ENCODE measurements at regions not wholly inside any gene's neighbourhood (a gene's known extent, or its start where the extent isn't known, plus 50 kb on each side); places are given as distances from the start of the nearest gene placed in this dataset.

- peaks cover 28% of the 10 kb centered on the region for H3K4me1 ChIP-seq
- no peak for DNase-seq
Measured at GRCh38 chr11:8758619-8759169, 76.1 kb downstream of the RPL27A start.

GRCh38 chr11:8759634-8760033 lies 77.0 kb downstream of the RPL27A start:
- ATAC-seq (peak; percentile 36), DNase-seq (no peak)
- intact Hi-C loops (cut with DNase I): no loop called here
- no peaks in the 10 kb centered on the region for H3K9me3 ChIP-seq
- peaks cover 28% of the 10 kb centered on the region for H3K4me1 ChIP-seq
- no peaks in the 10 kb centered on the region for H3K27me3 ChIP-seq
- H3K36me3 ChIP-seq: no peaks in the 10 kb centered on the region
- H3K27ac ChIP-seq: peak overlapping the region; percentile 5
- no peak overlapping the region for H3K4me3 ChIP-seq
- no peak for TF ChIP-seq CTCF (IDR thresholded peaks at IDR 0.05)

More at GRCh38 chr11:8758619-8759169, 76.1 kb downstream of the RPL27A start:
- TF ChIP-seq CTCF (IDR thresholded peaks at IDR 0.05): no peak
- no peaks in the 10 kb centered on the region for H3K27me3 ChIP-seq
- H3K9me3 ChIP-seq: no peaks in the 10 kb centered on the region
- no peak for ATAC-seq
- no peak overlapping the region for H3K27ac ChIP-seq
- H3K4me3 ChIP-seq: no peak overlapping the region
- intact Hi-C loops (cut with DNase I): no loop called here
- H3K36me3 ChIP-seq: no peaks in the 10 kb centered on the region

- peak overlapping the region; percentile 49 for H3K27ac ChIP-seq
- intact Hi-C loops (cut with DNase I): no loop called here
Measured at GRCh38 chr11:8760896-8761295, 78.3 kb downstream of the RPL27A start.

GRCh38 chr11:8763070-8763685 lies 80.6 kb downstream of the RPL27A start:
- H3K36me3 ChIP-seq: no peaks in the 10 kb centered on the region
- H3K4me1 ChIP-seq: peaks cover 31% of the 10 kb centered on the region
- no peaks in the 10 kb centered on the region for H3K9me3 ChIP-seq
- no peak for TF ChIP-seq CTCF (IDR thresholded peaks at IDR 0.05)
- H3K27me3 ChIP-seq: no peaks in the 10 kb centered on the region
- H3K27ac ChIP-seq: no peak overlapping the region
- no peak for ATAC-seq
- no peak overlapping the region for H3K4me3 ChIP-seq
- DNase-seq: no peak
- intact Hi-C loops (cut with DNase I): no loop called here

More at GRCh38 chr11:8760896-8761295, 78.3 kb downstream of the RPL27A start:
- DNase-seq: no peak
- Histone ChIP-seq H3K4me1 (peaks cover 28% of the 10 kb centered on the region), H3K36me3 (no peaks in the 10 kb centered on the region), H3K9me3 (no peaks in the 10 kb centered on the region), H3K4me3 (no peak overlapping the region), H3K27me3 (no peaks in the 10 kb centered on the region)
- TF ChIP-seq CTCF (IDR thresholded peaks at IDR 0.05): no peak
- ATAC-seq: no peak

GRCh38 chr11:8765294-8765693 lies 82.7 kb downstream of the RPL27A start:
- H3K36me3 ChIP-seq: no peaks in the 10 kb centered on the region
- intact Hi-C loops (cut with DNase I): no loop called here
- no peak overlapping the region for H3K4me3 ChIP-seq
- TF ChIP-seq CTCF (IDR thresholded peaks at IDR 0.05): no peak
- H3K4me1 ChIP-seq: peaks cover 22% of the 10 kb centered on the region
- H3K27ac ChIP-seq: no peak overlapping the region
- DNase-seq (no peak), ATAC-seq (no peak)
- H3K9me3 ChIP-seq: no peaks in the 10 kb centered on the region
- H3K27me3 ChIP-seq: no peaks in the 10 kb centered on the region

Measured in upper lobe of right lung (tissue), 1 donor.